ENCODE measurements at regions not wholly inside any gene's neighbourhood (a gene's known extent, or its start where the extent isn't known, plus 50 kb on each side); places are given as distances from the start of the nearest gene placed in this dataset.

- TF ChIP-seq SIN3A (IDR thresholded peaks at IDR 0.05; ENCODE audit: borderline replicate concordance, insufficient read depth, low read length) (no peak), POLR2AphosphoS5 (IDR thresholded peaks at IDR 0.05; ENCODE audit: low read depth, low read length) (no peak), FOXP2 (optimal IDR thresholded peaks at IDR 0.05; ENCODE audit: borderline replicate concordance, extremely low read depth, extremely low read length, insufficient read depth) (no peak), TAF1 (IDR thresholded peaks at IDR 0.05; ENCODE audit: borderline replicate concordance, insufficient read depth, low read length) (no peak), REST (IDR thresholded peaks at IDR 0.05; ENCODE audit: insufficient read depth in 1 of 2, low read depth in 2 of 2, low read length in 2 of 2) (no peak)
These were observed 529.2 kb downstream of the ANXA1 start for GRCh38 chr9:73680831-73681230.

GRCh38 chr9:73682789-73683188 is 531.1 kb downstream of the ANXA1 start:
- TF ChIP-seq FOXP2 (optimal IDR thresholded peaks at IDR 0.05; ENCODE audit: borderline replicate concordance, extremely low read depth, extremely low read length, insufficient read depth) (no peak), REST (IDR thresholded peaks at IDR 0.05; ENCODE audit: insufficient read depth in 1 of 2, low read depth in 2 of 2, low read length in 2 of 2) (no peak), SIN3A (IDR thresholded peaks at IDR 0.05; ENCODE audit: borderline replicate concordance, insufficient read depth, low read length) (no peak), POLR2AphosphoS5 (IDR thresholded peaks at IDR 0.05; ENCODE audit: low read depth, low read length) (no peak), TAF1 (IDR thresholded peaks at IDR 0.05; ENCODE audit: borderline replicate concordance, insufficient read depth, low read length) (no peak)

GRCh38 chr9:73683862-73684591 is 532.4 kb downstream of the ANXA1 start:
- TF ChIP-seq POLR2AphosphoS5 (IDR thresholded peaks at IDR 0.05; ENCODE audit: low read depth, low read length) (no peak), REST (IDR thresholded peaks at IDR 0.05; ENCODE audit: insufficient read depth in 1 of 2, low read depth in 2 of 2, low read length in 2 of 2) (no peak), SIN3A (IDR thresholded peaks at IDR 0.05; ENCODE audit: borderline replicate concordance, insufficient read depth, low read length) (no peak), TAF1 (IDR thresholded peaks at IDR 0.05; ENCODE audit: borderline replicate concordance, insufficient read depth, low read length) (no peak), FOXP2 (optimal IDR thresholded peaks at IDR 0.05; ENCODE audit: borderline replicate concordance, extremely low read depth, extremely low read length, insufficient read depth) (no peak)

- TF ChIP-seq FOXP2 (optimal IDR thresholded peaks at IDR 0.05; ENCODE audit: borderline replicate concordance, extremely low read depth, extremely low read length, insufficient read depth) (no peak), POLR2AphosphoS5 (IDR thresholded peaks at IDR 0.05; ENCODE audit: low read depth, low read length) (no peak), SIN3A (IDR thresholded peaks at IDR 0.05; ENCODE audit: borderline replicate concordance, insufficient read depth, low read length) (no peak), TAF1 (IDR thresholded peaks at IDR 0.05; ENCODE audit: borderline replicate concordance, insufficient read depth, low read length) (no peak), REST (IDR thresholded peaks at IDR 0.05; ENCODE audit: insufficient read depth in 1 of 2, low read depth in 2 of 2, low read length in 2 of 2) (no peak)
These were observed 532.9 kb downstream of the ANXA1 start for GRCh38 chr9:73684601-73685000.

Measured in PFSK-1 (cell line).